Stomach (tissue), 8 donors: ENCODE measurements at regions not wholly inside any gene's neighbourhood (a gene's known extent, or its start where the extent isn't known, plus 50 kb on each side); places are given as distances from the start of the nearest gene placed in this dataset.
"Not testable (repeated sequence)": the region's sequence is repeated elsewhere in the genome, so short reads cannot be mapped to it uniquely, and the experiment has no call there.

Experiments used
- DNase-seq, 2 donors: peaks; one replicate each; pipeline versions ENCODE4 v3.0.0 to v3.0.0-alpha.2; 2013 to 2019
- H3K27ac ChIP-seq, 5 donors: fragments of 200-600 bp in 4 of 5; sonication (generic) in 4 of 5; one replicate each; pipeline ENCODE4 v1.5.1; 2013 to 2019; ENCODE audit warnings: mild to moderate bottlenecking in 1 of 5, moderate library complexity in 1 of 5
- H3K27me3 ChIP-seq, 3 donors: fragments of 200-600 bp; sonication (generic); one replicate each; pipeline ENCODE4 v1.5.1; 2017 to 2019; ENCODE audit warnings: mixed run types in 1 of 3
- H3K36me3 ChIP-seq, 4 donors: fragments of 200-600 bp; sonication (generic); 1 replicate in 3 of 4; 2 replicates in 1 of 4; pipeline ENCODE4 v1.5.1; 2016 to 2019
- H3K4me1 ChIP-seq, 4 donors: fragments of 200-600 bp; sonication (generic); one replicate each; pipeline ENCODE4 v1.5.1; 2016 to 2019
- H3K4me3 ChIP-seq, 4 donors: fragments of 200-600 bp; sonication (generic) in 3 of 4; one replicate each; pipeline ENCODE4 v1.5.1; 2016 to 2019; ENCODE audit warnings: mild to moderate bottlenecking in 1 of 4
- H3K9me3 ChIP-seq, 4 donors: fragments of 200-600 bp; sonication (generic); one replicate each; pipeline ENCODE4 v1.5.1; 2016 to 2019
- EP300 ChIP-seq: sonication (generic); formaldehyde crosslinking; IDR thresholded peaks from one replicate; pipeline ENCODE4 v1.6.1; 2017; ENCODE audit warnings: antibody characterized with exemption
- POLR2A ChIP-seq, 4 donors: fragments of 450-650 bp; IDR thresholded peaks; one replicate each; pipeline ENCODE4 v1.6.1; 2016; ENCODE audit warnings: antibody characterized with exemption in 4 of 4, control low read depth in 2 of 4, mild to moderate bottlenecking in 1 of 4, moderate library complexity in 1 of 4
- POLR2AphosphoS5 ChIP-seq, 3 donors: sonication (generic); formaldehyde crosslinking; IDR thresholded peaks; one replicate each; pipeline ENCODE4 v1.6.1; 2016; ENCODE audit warnings: antibody characterized with exemption in 3 of 3
- WGBS, 5 donors: extraction: QIAGEN DNeasy Blood & Tissue Kit in 3 of 5; methylation state at CpG; one replicate each; pipeline versions ENCODE4 v1.1.5 to v1.1.7; 2013 to 2018; 5-methylcytosine and 5-hydroxymethylcytosine counted together
- intact Hi-C: fragments of 100-400 bp; cut with DNase I; formaldehyde crosslinking; loops from one replicate; pipeline ENCODE4 v1.15.1; 2023; ENCODE audit warnings: low total_unique reads
- TF ChIP-seq, protein P1 (sequence below), 7 experiments: fragments of 450-650 bp in 4 of 7; fragments of 200-600 bp in 3 of 7; sonication (generic) in 3 of 7; IDR thresholded peaks; one replicate each; pipeline ENCODE4 v1.5.1; 2016 to 2019; ENCODE audit warnings: antibody characterized with exemption in 7 of 7, control low read depth in 2 of 7, mild to moderate bottlenecking in 1 of 7
- donor health status: healthy with polysubstance abuse.
- donor health status: Bipolar disorder and iron deficiency.
- donor health status: healthy.

DNA sequence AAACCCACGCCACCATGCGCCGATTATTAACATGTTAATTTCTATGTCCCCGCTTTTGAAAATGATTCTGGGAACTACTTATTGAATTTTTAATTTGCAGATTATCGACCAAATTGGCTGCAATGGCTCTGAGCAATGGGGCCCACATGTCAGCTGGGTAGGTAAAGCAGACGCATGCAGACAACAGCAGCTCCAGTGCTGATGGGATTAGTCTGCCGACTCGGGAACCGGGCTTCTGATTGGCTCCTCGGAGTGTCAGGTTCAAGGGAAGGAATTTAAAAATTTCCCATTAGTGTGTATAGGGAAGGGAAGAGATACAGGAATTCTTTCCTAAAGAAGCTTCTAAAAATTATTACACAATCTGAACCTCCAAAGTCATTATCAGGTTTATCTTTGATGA is 77.4 kb upstream of the PPARGC1A start:
- DNase-seq, result no peak
- Histone ChIP-seq H3K36me3 (no peaks in the 10 kb centered on the region), H3K27ac (no peak overlapping the region), H3K9me3 (no peaks in the 10 kb centered on the region), H3K4me1 (peaks cover 0 to 6% (median 0%) of the 10 kb centered on the region in 4 donors), H3K4me3 (no peak overlapping the region), H3K27me3 (no peaks in the 10 kb centered on the region)
- WGBS, 5 donors, result 92 to 97% (median 94%) methylated on average over 10 of the region's 10 CpGs
- intact Hi-C loops, result no loop called here
- TF ChIP-seq POLR2A (IDR thresholded peaks at IDR 0.05), result no peak
- TF ChIP-seq POLR2AphosphoS5 (IDR thresholded peaks at IDR 0.05), result no peak
- no peak for TF ChIP-seq EP300
- TF ChIP-seq, protein P1, sequence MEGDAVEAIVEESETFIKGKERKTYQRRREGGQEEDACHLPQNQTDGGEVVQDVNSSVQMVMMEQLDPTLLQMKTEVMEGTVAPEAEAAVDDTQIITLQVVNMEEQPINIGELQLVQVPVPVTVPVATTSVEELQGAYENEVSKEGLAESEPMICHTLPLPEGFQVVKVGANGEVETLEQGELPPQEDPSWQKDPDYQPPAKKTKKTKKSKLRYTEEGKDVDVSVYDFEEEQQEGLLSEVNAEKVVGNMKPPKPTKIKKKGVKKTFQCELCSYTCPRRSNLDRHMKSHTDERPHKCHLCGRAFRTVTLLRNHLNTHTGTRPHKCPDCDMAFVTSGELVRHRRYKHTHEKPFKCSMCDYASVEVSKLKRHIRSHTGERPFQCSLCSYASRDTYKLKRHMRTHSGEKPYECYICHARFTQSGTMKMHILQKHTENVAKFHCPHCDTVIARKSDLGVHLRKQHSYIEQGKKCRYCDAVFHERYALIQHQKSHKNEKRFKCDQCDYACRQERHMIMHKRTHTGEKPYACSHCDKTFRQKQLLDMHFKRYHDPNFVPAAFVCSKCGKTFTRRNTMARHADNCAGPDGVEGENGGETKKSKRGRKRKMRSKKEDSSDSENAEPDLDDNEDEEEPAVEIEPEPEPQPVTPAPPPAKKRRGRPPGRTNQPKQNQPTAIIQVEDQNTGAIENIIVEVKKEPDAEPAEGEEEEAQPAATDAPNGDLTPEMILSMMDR (IDR thresholded peaks at IDR 0.05), result no peak

DNA sequence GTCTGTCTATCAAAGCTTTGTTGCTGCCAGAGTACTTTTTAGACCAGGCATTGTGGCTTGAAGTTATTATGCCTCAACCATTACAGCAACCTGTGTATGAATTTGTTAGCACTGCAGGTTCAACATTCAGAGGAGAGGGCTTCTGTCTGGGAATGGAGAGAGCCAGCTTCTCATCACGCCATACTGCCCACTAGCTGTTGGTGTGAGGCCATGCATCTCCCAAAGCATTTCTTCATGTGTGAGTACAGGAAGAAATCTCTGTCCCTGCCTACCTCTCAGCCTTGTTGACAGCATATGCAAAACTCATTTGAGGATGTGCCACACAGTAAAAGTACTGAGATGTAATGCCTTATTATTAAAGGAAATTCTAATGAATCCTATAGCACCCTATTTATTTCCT is 76.9 kb upstream of the PPARGC1A start:
- Histone ChIP-seq H3K36me3 (no peaks in the 10 kb centered on the region), H3K4me1 (peaks cover 0 to 6% (median 0%) of the 10 kb centered on the region in 4 donors), H3K9me3 (no peaks in the 10 kb centered on the region), H3K27ac (no peak overlapping the region), H3K4me3 (no peak overlapping the region), H3K27me3 (no peaks in the 10 kb centered on the region)
- no peak for DNase-seq
- TF ChIP-seq, protein P1 (IDR thresholded peaks at IDR 0.05), result no peak
- TF ChIP-seq POLR2A (IDR thresholded peaks at IDR 0.05), result no peak
- TF ChIP-seq EP300, result no peak
- WGBS, 5 donors, result 76 to 96% (median 85%) methylated on average over 1 of the region's 1 CpG
- intact Hi-C loops, result no loop called here

DNA sequence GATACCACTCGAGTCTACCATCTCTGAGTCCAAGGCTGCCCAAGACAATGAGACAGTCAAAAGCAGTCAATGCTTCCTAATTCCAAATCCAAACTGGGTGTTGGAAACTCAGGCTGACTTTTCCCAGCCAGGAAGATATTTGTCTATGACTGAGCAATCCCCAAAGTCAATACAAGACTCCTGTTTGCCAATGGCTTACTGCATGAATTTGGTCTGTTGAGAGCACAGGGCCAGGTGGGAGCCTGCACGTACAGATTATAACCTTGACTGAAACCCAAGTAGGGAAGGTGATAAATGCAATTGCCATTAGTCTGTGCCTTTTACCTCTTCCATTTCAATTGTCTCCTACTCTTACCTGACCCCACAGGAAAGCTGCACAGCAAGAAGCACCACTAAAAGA is 72.6 kb upstream of the PPARGC1A start:
- DNase-seq, result peak in 1 of 2 donors; percentile 33
- no peak overlapping the region for H3K27ac ChIP-seq
- TF ChIP-seq EP300, result no peak
- TF ChIP-seq, protein P1 (IDR thresholded peaks at IDR 0.05), result no peak
- TF ChIP-seq POLR2AphosphoS5 (IDR thresholded peaks at IDR 0.05), result peak in 1 of 3 donors; percentile 5
- no peak for TF ChIP-seq POLR2A (IDR thresholded peaks at IDR 0.05)
- H3K9me3 ChIP-seq, result no peaks in the 10 kb centered on the region
- no peaks in the 10 kb centered on the region for H3K36me3 ChIP-seq
- 54 to 75% (median 64%) methylated on average over 2 of the region's 2 CpGs for whole genome bisulfite sequencing, 5 donors
- H3K4me1 ChIP-seq, result peaks cover 9 to 13% (median 10%) of the 10 kb centered on the region in 4 donors
- no peak overlapping the region for H3K4me3 ChIP-seq
- H3K27me3 ChIP-seq, result no peaks in the 10 kb centered on the region
- intact Hi-C loops, result no loop called here

DNA sequence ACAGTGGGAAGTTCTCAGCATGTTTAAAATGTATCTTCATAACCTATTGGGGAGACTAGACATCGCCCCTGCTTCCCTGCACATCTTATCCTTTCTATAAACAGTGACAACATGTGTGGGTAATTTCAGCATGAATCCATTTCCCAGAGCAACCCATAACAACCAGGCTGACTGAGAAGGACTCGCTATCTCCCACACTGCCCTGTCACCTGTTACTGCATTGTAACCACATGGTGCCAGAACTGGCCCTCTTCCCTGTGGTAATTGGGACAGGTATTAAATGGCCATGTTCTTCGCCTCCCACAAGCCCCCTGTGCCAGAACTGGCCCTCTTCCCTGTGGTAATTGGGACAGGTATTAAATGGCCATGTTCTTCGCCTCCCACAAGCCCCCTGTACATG is 71.5 kb upstream of the PPARGC1A start:
- H3K36me3 ChIP-seq, H3K4me3 ChIP-seq, DNase-seq, H3K27me3 ChIP-seq, H3K27ac ChIP-seq, intact Hi-C loops, H3K9me3 ChIP-seq: not testable (repeated sequence)
- 87 to 93% (median 89%) methylated on average over 4 of the region's 4 CpGs for WGBS, 5 donors
- peaks cover 9 to 13% (median 10%) of the 10 kb centered on the region in 4 donors for H3K4me1 ChIP-seq

DNA sequence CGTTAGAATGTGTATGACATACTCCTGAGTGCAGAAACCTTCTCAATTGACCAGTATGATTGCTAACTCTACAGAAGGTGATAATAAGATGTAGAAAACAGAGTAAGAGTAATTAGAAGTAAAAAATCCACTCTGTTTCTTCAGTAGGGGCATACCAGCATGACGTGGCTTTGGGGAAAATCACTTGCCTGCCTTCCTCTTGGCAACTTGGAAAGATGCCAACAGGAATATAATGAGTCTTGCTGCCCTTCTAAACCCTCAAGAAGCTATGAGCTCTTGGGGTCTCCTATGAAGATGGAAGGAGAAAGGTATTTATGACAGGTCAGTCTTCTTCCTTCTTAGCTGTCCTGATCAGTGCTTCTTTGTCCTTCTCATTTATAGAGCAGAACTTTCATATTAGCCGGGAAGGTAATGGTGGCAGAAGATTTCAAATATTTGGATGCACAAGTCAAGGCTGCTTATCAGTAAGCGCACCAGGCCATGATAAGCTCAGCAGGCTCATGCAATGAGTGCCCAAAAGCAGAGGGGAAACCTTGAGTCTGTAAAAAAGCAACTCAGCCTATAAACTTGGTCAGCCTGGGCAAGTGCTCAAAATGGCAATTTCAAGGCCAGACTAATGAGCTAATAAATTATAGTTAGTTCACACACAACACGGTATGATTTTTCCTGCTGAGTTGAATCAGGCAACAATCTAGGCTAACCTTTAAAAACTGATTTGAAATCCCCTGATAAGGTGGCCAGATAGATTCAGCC is 69.7 kb upstream of the PPARGC1A start:
- H3K4me3 ChIP-seq, result no peak overlapping the region
- peaks cover 9 to 13% (median 10%) of the 10 kb centered on the region in 4 donors for H3K4me1 ChIP-seq
- WGBS, 5 donors, result 36 to 59% (median 39%) methylated on average over 5 of the region's 5 CpGs
- intact Hi-C loops, result no loop called here
- no peak for DNase-seq
- H3K9me3 ChIP-seq, result no peaks in the 10 kb centered on the region
- no peaks in the 10 kb centered on the region for H3K27me3 ChIP-seq
- TF ChIP-seq POLR2AphosphoS5 (IDR thresholded peaks at IDR 0.05), result no peak
- no peak overlapping the region for H3K27ac ChIP-seq
- H3K36me3 ChIP-seq, result no peaks in the 10 kb centered on the region
